HL-60 (cell line): ENCODE measurements at regions not wholly inside any gene's neighbourhood (a gene's known extent, or its start where the extent isn't known, plus 50 kb on each side); places are given as distances from the start of the nearest gene placed in this dataset.
"Not testable (repeated sequence)": the region's sequence is repeated elsewhere in the genome, so short reads cannot be mapped to it uniquely, and the experiment has no call there.

Source experiments
- CTCF ChIP-seq: IDR thresholded peaks from one replicate; pipeline ENCODE4 v1.5.1; 2011; ENCODE audit warnings: low read length, control low read depth, inconsistent platforms; ENCODE audit not compliant: insufficient read depth
- POLR2AphosphoS5 ChIP-seq: IDR thresholded peaks from 2 replicates; pipeline ENCODE4 v1.6.1; 2012; ENCODE audit warnings: low read depth
- REST ChIP-seq: IDR thresholded peaks from 2 replicates; pipeline ENCODE4 v1.6.1; 2012; ENCODE audit warnings: low read depth; ENCODE audit not compliant: insufficient replicate concordance
- SPI1 ChIP-seq: IDR thresholded peaks from 2 replicates; pipeline ENCODE4 v1.6.1; 2012; ENCODE audit warnings: low read depth, mild to moderate bottlenecking, borderline replicate concordance

DNA sequence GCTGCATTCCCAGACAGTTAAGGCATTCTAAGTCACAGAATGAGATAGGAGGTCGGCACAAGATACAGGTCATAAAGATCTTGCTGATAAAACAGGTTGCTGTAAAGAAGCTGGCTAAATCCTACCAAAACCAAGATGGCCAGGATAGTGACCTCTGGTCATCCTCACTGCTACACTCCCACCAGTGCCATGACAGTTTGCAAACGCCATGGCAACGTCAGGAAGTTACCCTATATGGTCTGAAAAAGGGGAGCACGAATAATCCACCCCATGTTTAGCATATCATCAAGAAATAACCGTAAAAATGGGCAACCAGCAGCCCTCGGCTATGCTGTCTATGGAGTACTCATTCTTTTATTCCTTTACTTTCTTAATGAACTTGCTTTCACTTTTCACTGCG, 89.9 kb upstream of the TACR1 start:
- not testable (repeated sequence) for TF ChIP-seq SPI1, CTCF, POLR2AphosphoS5, REST
